ENCODE measurements at regions not wholly inside any gene's neighbourhood (a gene's known extent, or its start where the extent isn't known, plus 50 kb on each side); places are given as distances from the start of the nearest gene placed in this dataset.

DNA sequence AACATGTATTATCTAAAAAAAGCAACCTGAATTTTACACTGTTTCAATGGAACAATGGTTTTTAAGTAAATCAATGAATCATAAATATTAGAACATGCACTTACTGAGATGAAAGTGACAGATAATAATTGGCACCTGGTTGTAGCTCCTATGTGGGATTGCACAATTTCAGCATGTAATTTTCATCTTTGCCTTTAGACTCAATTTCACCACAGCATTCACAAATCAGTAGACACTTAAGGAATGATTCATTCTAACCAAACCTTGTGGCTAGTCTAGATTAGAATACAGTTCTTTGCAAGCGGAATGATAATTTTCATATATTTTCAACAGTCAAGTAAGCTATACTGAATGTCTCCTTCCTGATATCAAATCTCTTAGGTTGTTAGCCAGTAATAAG, 853.4 kb downstream of the KCNT2 start:
- TF ChIP-seq, protein P1, sequence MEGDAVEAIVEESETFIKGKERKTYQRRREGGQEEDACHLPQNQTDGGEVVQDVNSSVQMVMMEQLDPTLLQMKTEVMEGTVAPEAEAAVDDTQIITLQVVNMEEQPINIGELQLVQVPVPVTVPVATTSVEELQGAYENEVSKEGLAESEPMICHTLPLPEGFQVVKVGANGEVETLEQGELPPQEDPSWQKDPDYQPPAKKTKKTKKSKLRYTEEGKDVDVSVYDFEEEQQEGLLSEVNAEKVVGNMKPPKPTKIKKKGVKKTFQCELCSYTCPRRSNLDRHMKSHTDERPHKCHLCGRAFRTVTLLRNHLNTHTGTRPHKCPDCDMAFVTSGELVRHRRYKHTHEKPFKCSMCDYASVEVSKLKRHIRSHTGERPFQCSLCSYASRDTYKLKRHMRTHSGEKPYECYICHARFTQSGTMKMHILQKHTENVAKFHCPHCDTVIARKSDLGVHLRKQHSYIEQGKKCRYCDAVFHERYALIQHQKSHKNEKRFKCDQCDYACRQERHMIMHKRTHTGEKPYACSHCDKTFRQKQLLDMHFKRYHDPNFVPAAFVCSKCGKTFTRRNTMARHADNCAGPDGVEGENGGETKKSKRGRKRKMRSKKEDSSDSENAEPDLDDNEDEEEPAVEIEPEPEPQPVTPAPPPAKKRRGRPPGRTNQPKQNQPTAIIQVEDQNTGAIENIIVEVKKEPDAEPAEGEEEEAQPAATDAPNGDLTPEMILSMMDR (IDR thresholded peaks at IDR 0.05), result no peak
- TF ChIP-seq POLR2A (IDR thresholded peaks at IDR 0.05), result no peak

Data from thyroid gland (tissue), 4 donors.